CD14-positive monocyte (primary cell): ENCODE measurements at regions not wholly inside any gene's neighbourhood (a gene's known extent, or its start where the extent isn't known, plus 50 kb on each side); places are given as distances from the start of the nearest gene placed in this dataset.

ENCODE experiments used
- DNase-seq, 3 donors: peaks; one replicate each; pipeline ENCODE4 v3.0.0-alpha.2; 2011 to 2022
- H2AFZ ChIP-seq: 2 replicates; pipeline ENCODE4 v1.6.0; 2012; ENCODE audit warnings: mild to moderate bottlenecking, low read depth, low read length, inconsistent platforms; ENCODE audit not compliant: insufficient read depth, poor library complexity, severe bottlenecking
- H3K27ac ChIP-seq, 2 donors: 1 replicate in 1 of 2; 2 replicates in 1 of 2; pipeline ENCODE4 v1.5.1; 2012 to 2013; ENCODE audit warnings: low read length in 2 of 2, control low read depth in 1 of 2, inconsistent platforms in 1 of 2, low read depth in 1 of 2, mild to moderate bottlenecking in 1 of 2
- H3K27me3 ChIP-seq, 2 donors: one replicate each; pipeline versions ENCODE4 v1.6.0 to v1.6.1; 2011 to 2013; ENCODE audit warnings: low read length in 2 of 2; ENCODE audit not compliant: control insufficient read depth in 2 of 2, insufficient read depth in 2 of 2
- H3K36me3 ChIP-seq, 2 donors: replicated peaks in 1 of 2; 1 replicate in 1 of 2; 2 replicates in 1 of 2; pipeline versions ENCODE4 v1.5.1 to v1.6.1; 2012 to 2013; ENCODE audit warnings: low read length in 2 of 2, control low read depth in 1 of 2, inconsistent platforms in 1 of 2, mild to moderate bottlenecking in 1 of 2; ENCODE audit not compliant: insufficient read depth in 2 of 2, control insufficient read depth in 1 of 2
- H3K4me1 ChIP-seq, 2 donors: 1 replicate in 1 of 2; 2 replicates in 1 of 2; pipeline versions ENCODE4 v1.5.1 to v1.6.1; 2012 to 2013; ENCODE audit warnings: low read length in 2 of 2, control low read depth in 1 of 2, inconsistent platforms in 1 of 2, mild to moderate bottlenecking in 1 of 2, moderate library complexity in 1 of 2; ENCODE audit not compliant: insufficient read depth in 2 of 2, control insufficient read depth in 1 of 2
- H3K4me2 ChIP-seq: replicated peaks from 2 replicates; pipeline ENCODE3; 2012; ENCODE audit warnings: low read length, moderate library complexity, mild to moderate bottlenecking; ENCODE audit not compliant: poor library complexity, severe bottlenecking; ENCODE audit errors: extremely low read depth
- H3K4me3 ChIP-seq, 3 experiments: fragments of 200-600 bp in 1 of 3; sonication (generic) in 1 of 3; replicated peaks in 1 of 3; 1 replicate in 2 of 3; 2 replicates in 1 of 3; pipeline ENCODE4 v1.5.1; 2011 to 2013; ENCODE audit warnings: low read length in 3 of 3, mild to moderate bottlenecking in 3 of 3, control low read depth in 2 of 3, low read depth in 2 of 3, inconsistent platforms in 1 of 3, moderate library complexity in 1 of 3
- H3K79me2 ChIP-seq: 2 replicates; pipeline ENCODE4 v1.6.0; 2012; ENCODE audit warnings: mild to moderate bottlenecking, control low read depth, inconsistent platforms, low read length, moderate library complexity; ENCODE audit not compliant: insufficient read depth
- H3K9ac ChIP-seq: 2 replicates; pipeline ENCODE4 v1.6.0; 2017; ENCODE audit warnings: low read length, mild to moderate bottlenecking; ENCODE audit not compliant: insufficient read depth, poor library complexity, severe bottlenecking
- H3K9me3 ChIP-seq, 2 donors: replicated peaks in 1 of 2; 1 replicate in 1 of 2; 2 replicates in 1 of 2; pipeline versions ENCODE4 v1.5.1 to v1.6.1; 2012 to 2013; ENCODE audit warnings: low read length in 2 of 2, control low read depth in 1 of 2; ENCODE audit not compliant: control insufficient read depth in 1 of 2, insufficient read depth in 1 of 2
- H4K20me1 ChIP-seq: 2 replicates; pipeline ENCODE4 v1.6.0; 2012; ENCODE audit warnings: mild to moderate bottlenecking, low read length, control low read depth, moderate library complexity; ENCODE audit not compliant: insufficient read depth
- H3K27ac Mint-ChIP-seq, 7 donors: one replicate each; pipeline ENCODE4 v1.8.0; 2020; ENCODE audit warnings: mild to moderate bottlenecking in 7 of 7, mixed read lengths in 7 of 7, moderate library complexity in 6 of 7, inconsistent platforms in 2 of 7
- H3K27me3 Mint-ChIP-seq, 3 donors: one replicate each; pipeline ENCODE4 v1.8.0; 2021 to 2022; ENCODE audit warnings: low read depth in 3 of 3, mild to moderate bottlenecking in 3 of 3, mixed read lengths in 3 of 3, moderate library complexity in 3 of 3, inconsistent platforms in 1 of 3
- H3K36me3 Mint-ChIP-seq, 2 donors: one replicate each; pipeline ENCODE4 v1.8.0; 2020; ENCODE audit warnings: mixed read lengths in 2 of 2, inconsistent platforms in 1 of 2, mild to moderate bottlenecking in 1 of 2
- H3K4me1 Mint-ChIP-seq: one replicate; pipeline ENCODE4 v1.8.0; 2020; ENCODE audit warnings: mild to moderate bottlenecking, mixed read lengths
- H3K4me3 Mint-ChIP-seq, 2 donors: one replicate each; pipeline ENCODE4 v1.8.0; 2020; ENCODE audit warnings: mild to moderate bottlenecking in 2 of 2, mixed read lengths in 2 of 2, moderate library complexity in 1 of 2
- H3K9me3 Mint-ChIP-seq, 7 donors: one replicate each; pipeline ENCODE4 v1.8.0; 2020 to 2022; ENCODE audit warnings: mixed read lengths in 7 of 7, mild to moderate bottlenecking in 6 of 7, moderate library complexity in 6 of 7, inconsistent platforms in 2 of 7
- CTCF ChIP-seq: fragments of 200-600 bp; IDR thresholded peaks from one replicate; pipeline ENCODE4 v1.8.0; 2022; ENCODE audit warnings: antibody characterized with exemption, mild to moderate bottlenecking
- WGBS: methylation state at CpG from one replicate; pipeline ENCODE4 v1.1.5; 2013; ENCODE audit warnings: missing lambda C conversion rate; ENCODE audit not compliant: insufficient coverage; 5-methylcytosine and 5-hydroxymethylcytosine counted together
- intact Hi-C, 2 donors: fragments of 100-400 bp; cut with micrococcal nuclease; formaldehyde crosslinking; loops; one replicate each; pipeline versions ENCODE4 v1.15.0 to v1.15.1; 2023

GRCh38 chr3:118088696-118089095 is 946.0 kb downstream of the IGSF11 start:
- Histone ChIP-seq H3K36me3 (no peaks in the 10 kb centered on the region), H2AFZ (no peak overlapping the region), H3K27me3 (no peaks in the 10 kb centered on the region), H3K4me2 (no peak overlapping the region), H3K79me2 (no peaks in the 10 kb centered on the region), H3K27ac (no peak overlapping the region), H3K4me3 (no peak overlapping the region), H3K9ac (no peak overlapping the region), H4K20me1 (no peaks in the 10 kb centered on the region), H3K4me1 (no peaks in the 10 kb centered on the region), H3K9me3 (peaks cover 13 to 31% of the 10 kb centered on the region in 2 donors)
- no peaks in the 10 kb centered on the region for H3K4me1 Mint-ChIP-seq
- peaks cover 4 to 20% (median 8%) of the 10 kb centered on the region in 7 donors for H3K9me3 Mint-ChIP-seq
- WGBS, result no CpG with 5 or more reads among the region's 3 CpGs
- intact Hi-C loops, result no loop called here
- no peak for DNase-seq
- no peak overlapping the region for H3K4me3 Mint-ChIP-seq
- H3K36me3 Mint-ChIP-seq, result no peaks in the 10 kb centered on the region
- H3K27ac Mint-ChIP-seq, result no peak overlapping the region
- no peaks in the 10 kb centered on the region for H3K27me3 Mint-ChIP-seq
- TF ChIP-seq CTCF, result no peak

GRCh38 chr3:118089563-118089962 is 945.1 kb downstream of the IGSF11 start:
- intact Hi-C loops, result no loop called here
- Mint-ChIP-seq H3K4me3 (no peak overlapping the region), H3K9me3 (peaks cover 4 to 23% (median 13%) of the 10 kb centered on the region in 7 donors), H3K27ac (no peak overlapping the region), H3K4me1 (no peaks in the 10 kb centered on the region), H3K27me3 (no peaks in the 10 kb centered on the region), H3K36me3 (no peaks in the 10 kb centered on the region)
- no peak overlapping the region for H3K4me3 ChIP-seq
- no peak overlapping the region for H3K27ac ChIP-seq
- no peak overlapping the region for H2AFZ ChIP-seq
- H3K9ac ChIP-seq, result no peak overlapping the region
- no peak for DNase-seq
- H3K27me3 ChIP-seq, result no peaks in the 10 kb centered on the region
- H3K9me3 ChIP-seq, result peaks cover 13 to 40% of the 10 kb centered on the region in 2 donors
- no peaks in the 10 kb centered on the region for H3K36me3 ChIP-seq
- no peaks in the 10 kb centered on the region for H3K79me2 ChIP-seq
- WGBS, result no CpG with 5 or more reads among the region's 1 CpG
- no peak for TF ChIP-seq CTCF
- H3K4me2 ChIP-seq, result no peak overlapping the region
- no peaks in the 10 kb centered on the region for H3K4me1 ChIP-seq
- no peaks in the 10 kb centered on the region for H4K20me1 ChIP-seq
